ENCODE measurements at regions not wholly inside any gene's neighbourhood (a gene's known extent, or its start where the extent isn't known, plus 50 kb on each side); places are given as distances from the start of the nearest gene placed in this dataset.

DNA sequence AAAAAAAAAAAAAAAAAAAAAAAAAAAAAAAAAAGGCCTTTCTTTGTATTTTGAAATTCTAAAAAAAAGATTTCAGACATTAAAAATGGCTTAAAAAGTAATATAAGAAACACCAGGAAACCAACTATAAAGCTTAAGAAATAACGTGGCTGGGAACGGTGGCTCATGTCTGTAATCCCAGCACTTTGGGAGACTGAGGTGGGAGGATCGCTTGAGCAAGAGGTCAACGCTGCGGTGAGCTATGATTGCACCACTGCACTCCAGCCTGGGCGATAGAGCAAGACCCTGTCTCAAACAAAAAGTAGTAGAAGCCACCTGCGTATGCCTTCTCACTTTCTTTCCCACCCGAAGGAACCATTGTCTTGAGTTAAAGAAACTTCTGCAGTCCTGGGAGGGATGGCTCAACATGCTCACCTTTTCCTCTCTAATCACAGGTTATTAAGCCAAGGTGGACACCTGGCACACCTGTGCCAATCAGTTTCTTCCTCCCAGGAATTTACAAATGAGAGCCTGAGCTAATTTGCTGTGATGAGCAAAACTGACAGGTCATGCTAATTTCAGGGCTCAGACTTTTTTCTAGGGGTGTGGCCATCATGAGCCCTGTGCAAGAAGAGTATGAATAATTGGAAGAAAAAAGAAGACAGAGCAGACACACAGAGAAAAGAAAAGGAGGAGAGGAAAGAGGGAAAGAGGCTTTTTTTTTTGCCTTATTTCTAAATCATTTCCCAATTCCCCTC lies 72.0 kb upstream of the PARD3 start:
- no peaks in the 10 kb centered on the region for H3K27me3 ChIP-seq (replicated peaks; ENCODE audit: insufficient read depth)
- no peaks in the 10 kb centered on the region for H3K9me2 ChIP-seq (ENCODE audit: insufficient read depth)
- H3K4me1 ChIP-seq (ENCODE audit: insufficient read depth), result no peaks in the 10 kb centered on the region
- no peak overlapping the region for H3K27ac ChIP-seq
- no peak overlapping the region for H3K4me2 ChIP-seq (ENCODE audit: unreplicated experiment)
- no peak for TF ChIP-seq EZH2phosphoT487 (IDR thresholded peaks at IDR 0.05; ENCODE audit: insufficient read depth, low read depth)
- TF ChIP-seq EZH2 (IDR thresholded peaks at IDR 0.05; ENCODE audit: insufficient read depth, poor library complexity, severe bottlenecking), result no peak
- DNase-seq, result no peak
- no peak overlapping the region for H3K4me3 ChIP-seq
- in situ Hi-C loops (cut with MboI), result no loop called here
- no peaks in the 10 kb centered on the region for H3F3A ChIP-seq (ENCODE audit: insufficient read depth)
- no peak overlapping the region for H2AFZ ChIP-seq
- H3K36me3 ChIP-seq (ENCODE audit: low read depth), result no peaks in the 10 kb centered on the region
- no peaks in the 10 kb centered on the region for H3K9me3 ChIP-seq (ENCODE audit: low read depth)
- H3K79me2 ChIP-seq (ENCODE audit: insufficient read depth), result no peaks in the 10 kb centered on the region
- H3K9ac ChIP-seq, result no peak overlapping the region
- H4K20me1 ChIP-seq (ENCODE audit: insufficient read depth), result no peaks in the 10 kb centered on the region
- WGBS, 2 experiments (ENCODE audit: low coverage in 1 of 2, low lambda C conversion rate in 2 of 2, missing lambda C conversion rate in 2 of 2), result 85 to 86% methylated on average over 8 of the region's 8 CpGs

DNA sequence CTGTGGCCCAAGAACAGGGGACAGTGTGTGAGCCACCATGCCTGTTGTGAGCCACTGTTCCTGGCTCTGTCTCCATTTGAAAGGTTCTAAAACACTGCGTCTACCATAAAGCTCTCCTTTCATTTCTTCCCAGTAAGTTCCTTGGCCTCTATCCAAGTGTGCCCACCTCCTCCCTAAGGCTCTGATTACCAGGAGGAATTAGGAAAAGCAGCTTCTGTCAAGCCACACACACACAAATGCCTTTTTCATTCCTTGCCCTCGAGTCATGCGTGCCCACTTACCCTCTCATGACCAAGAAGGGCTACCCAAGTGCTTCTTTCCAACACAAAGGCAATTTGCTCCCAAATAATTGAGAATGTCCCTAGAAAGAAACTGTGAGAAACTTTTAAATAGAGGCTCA lies 70.8 kb upstream of the PARD3 start:
- no peak overlapping the region for H3K4me2 ChIP-seq (ENCODE audit: unreplicated experiment)
- H3K9ac ChIP-seq, result no peak overlapping the region
- no peaks in the 10 kb centered on the region for H3K36me3 ChIP-seq (ENCODE audit: low read depth)
- no peak overlapping the region for H3K27ac ChIP-seq
- WGBS, 2 experiments (ENCODE audit: low coverage in 1 of 2, low lambda C conversion rate in 2 of 2, missing lambda C conversion rate in 2 of 2), result 83% methylated on average over 3 of the region's 3 CpGs
- H3K9me3 ChIP-seq (ENCODE audit: low read depth), result no peaks in the 10 kb centered on the region
- H3K79me2 ChIP-seq (ENCODE audit: insufficient read depth), result no peaks in the 10 kb centered on the region
- TF ChIP-seq EZH2 (IDR thresholded peaks at IDR 0.05; ENCODE audit: insufficient read depth, poor library complexity, severe bottlenecking), result no peak
- TF ChIP-seq EZH2phosphoT487 (IDR thresholded peaks at IDR 0.05; ENCODE audit: insufficient read depth, low read depth), result no peak
- H3K4me1 ChIP-seq (ENCODE audit: insufficient read depth), result no peaks in the 10 kb centered on the region
- peak; percentile 4 for DNase-seq
- H3F3A ChIP-seq (ENCODE audit: insufficient read depth), result no peaks in the 10 kb centered on the region
- H2AFZ ChIP-seq, result no peak overlapping the region
- in situ Hi-C loops (cut with MboI), result no loop called here
- no peak overlapping the region for H3K4me3 ChIP-seq
- no peaks in the 10 kb centered on the region for H4K20me1 ChIP-seq (ENCODE audit: insufficient read depth)
- H3K9me2 ChIP-seq (ENCODE audit: insufficient read depth), result no peaks in the 10 kb centered on the region
- H3K27me3 ChIP-seq (replicated peaks; ENCODE audit: insufficient read depth), result no peaks in the 10 kb centered on the region

DNA sequence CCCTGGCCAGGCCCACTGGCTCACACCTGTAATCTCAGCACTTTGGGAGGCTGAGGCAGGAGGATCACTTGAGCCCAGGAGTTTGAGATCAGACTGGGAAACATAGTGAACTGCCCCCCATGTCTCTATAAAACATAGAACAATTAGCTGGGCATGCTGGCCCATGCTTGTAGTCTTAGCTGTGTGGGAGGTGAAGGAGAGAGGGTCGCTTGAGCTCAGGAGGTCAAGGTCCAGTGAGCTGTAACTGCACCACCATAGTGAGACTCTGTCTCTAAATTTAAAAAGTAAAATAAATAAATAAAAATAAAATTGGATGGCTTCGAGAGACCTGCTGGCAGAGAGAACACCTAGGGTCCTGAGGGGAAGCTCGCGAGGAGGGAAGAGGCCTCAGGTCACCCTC lies 69.9 kb upstream of the PARD3 start:
- Histone ChIP-seq H2AFZ (no peak overlapping the region), H3K4me1 (ENCODE audit: insufficient read depth) (no peaks in the 10 kb centered on the region), H3K9me3 (ENCODE audit: low read depth) (no peaks in the 10 kb centered on the region), H3K36me3 (ENCODE audit: low read depth) (no peaks in the 10 kb centered on the region), H3K27ac (no peak overlapping the region), H3F3A (ENCODE audit: insufficient read depth) (no peaks in the 10 kb centered on the region), H3K27me3 (replicated peaks; ENCODE audit: insufficient read depth) (no peaks in the 10 kb centered on the region), H3K9ac (no peak overlapping the region), H4K20me1 (ENCODE audit: insufficient read depth) (no peaks in the 10 kb centered on the region), H3K9me2 (ENCODE audit: insufficient read depth) (no peaks in the 10 kb centered on the region), H3K4me3 (no peak overlapping the region), H3K4me2 (ENCODE audit: unreplicated experiment) (no peak overlapping the region), H3K79me2 (ENCODE audit: insufficient read depth) (no peaks in the 10 kb centered on the region)
- in situ Hi-C loops (cut with MboI), result no loop called here
- no peak for TF ChIP-seq EZH2phosphoT487 (IDR thresholded peaks at IDR 0.05; ENCODE audit: insufficient read depth, low read depth)
- TF ChIP-seq EZH2 (IDR thresholded peaks at IDR 0.05; ENCODE audit: insufficient read depth, poor library complexity, severe bottlenecking), result no peak
- DNase-seq, result no peak
- WGBS, 2 experiments (ENCODE audit: low coverage in 1 of 2, low lambda C conversion rate in 2 of 2, missing lambda C conversion rate in 2 of 2), result 86 to 93% methylated on average over 4 of the region's 4 CpGs

DNA sequence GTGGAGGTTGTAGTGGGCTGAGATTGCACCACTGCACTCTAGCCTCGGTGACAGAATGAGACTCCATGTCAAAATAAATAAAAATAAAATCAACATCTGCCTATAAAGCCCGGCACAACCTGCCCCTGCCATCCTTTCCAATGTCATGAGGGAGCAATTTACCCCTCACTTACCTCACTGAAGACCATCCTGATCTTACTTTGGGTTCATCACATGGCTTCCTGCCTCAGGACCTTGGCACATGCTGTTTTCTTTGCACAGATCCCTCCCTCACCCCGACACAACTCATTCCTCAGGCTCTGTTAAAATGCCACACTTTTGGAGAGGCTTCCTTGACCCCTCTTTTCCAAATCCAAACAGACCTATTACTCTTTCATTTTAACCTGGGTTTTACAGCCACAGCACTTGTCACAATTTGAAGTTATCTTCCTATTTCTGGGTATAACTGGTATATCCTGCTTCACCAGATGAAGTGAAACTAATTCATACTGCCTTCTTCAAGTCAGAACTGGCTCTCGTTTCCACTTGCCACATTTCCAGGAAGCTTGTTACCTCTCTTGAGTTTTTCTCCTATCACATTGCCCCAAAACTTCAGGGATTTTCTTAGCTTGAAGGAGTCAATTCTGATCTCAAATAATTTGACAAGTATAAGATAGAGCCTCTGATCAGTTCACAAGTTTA lies 69.3 kb upstream of the PARD3 start:
- H3K9ac ChIP-seq, result no peak overlapping the region
- no peak overlapping the region for H3K4me3 ChIP-seq
- no peaks in the 10 kb centered on the region for H3K27me3 ChIP-seq (replicated peaks; ENCODE audit: insufficient read depth)
- no peak overlapping the region for H3K27ac ChIP-seq
- no peak overlapping the region for H3K4me2 ChIP-seq (ENCODE audit: unreplicated experiment)
- no peaks in the 10 kb centered on the region for H3K36me3 ChIP-seq (ENCODE audit: low read depth)
- H3F3A ChIP-seq (ENCODE audit: insufficient read depth), result no peaks in the 10 kb centered on the region
- WGBS, 2 experiments (ENCODE audit: low coverage in 1 of 2, low lambda C conversion rate in 2 of 2, missing lambda C conversion rate in 2 of 2), result 75 to 76% methylated on average over 4 of the region's 4 CpGs
- H3K9me3 ChIP-seq (ENCODE audit: low read depth), result no peaks in the 10 kb centered on the region
- H3K9me2 ChIP-seq (ENCODE audit: insufficient read depth), result no peaks in the 10 kb centered on the region
- no peaks in the 10 kb centered on the region for H4K20me1 ChIP-seq (ENCODE audit: insufficient read depth)
- no peaks in the 10 kb centered on the region for H3K79me2 ChIP-seq (ENCODE audit: insufficient read depth)
- in situ Hi-C loops (cut with MboI), result no loop called here
- H3K4me1 ChIP-seq (ENCODE audit: insufficient read depth), result no peaks in the 10 kb centered on the region
- H2AFZ ChIP-seq, result no peak overlapping the region
- no peak for DNase-seq
- no peak for TF ChIP-seq EZH2phosphoT487 (IDR thresholded peaks at IDR 0.05; ENCODE audit: insufficient read depth, low read depth)
- no peak for TF ChIP-seq EZH2 (IDR thresholded peaks at IDR 0.05; ENCODE audit: insufficient read depth, poor library complexity, severe bottlenecking)
